ENCODE measurements at regions not wholly inside any gene's neighbourhood (a gene's known extent, or its start where the extent isn't known, plus 50 kb on each side); places are given as distances from the start of the nearest gene placed in this dataset.

DNA sequence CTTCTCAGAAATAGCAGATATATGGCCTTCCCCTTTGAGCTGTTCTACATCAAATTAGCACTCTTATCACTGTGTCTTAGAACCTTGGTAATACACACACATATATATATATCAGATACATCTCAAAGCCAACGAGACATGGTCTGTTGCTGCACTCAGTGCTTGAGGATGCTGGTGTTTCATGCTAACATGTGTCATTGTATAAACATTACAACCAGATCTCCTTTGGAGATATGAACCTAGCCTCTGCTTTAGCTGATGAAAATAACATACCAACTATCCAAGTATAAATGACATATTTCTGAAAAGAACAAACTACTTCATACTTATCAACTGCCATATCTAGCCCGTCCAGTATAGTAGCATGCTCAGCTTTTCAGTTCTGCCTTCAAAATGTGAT is 226.7 kb upstream of the HNRNPA3 start:
- H3K9me3 Mint-ChIP-seq: no peaks in the 10 kb centered on the region
- H3K27me3 Mint-ChIP-seq (ENCODE audit: low read depth): peaks cover 34% of the 10 kb centered on the region
- TF ChIP-seq, protein P1, sequence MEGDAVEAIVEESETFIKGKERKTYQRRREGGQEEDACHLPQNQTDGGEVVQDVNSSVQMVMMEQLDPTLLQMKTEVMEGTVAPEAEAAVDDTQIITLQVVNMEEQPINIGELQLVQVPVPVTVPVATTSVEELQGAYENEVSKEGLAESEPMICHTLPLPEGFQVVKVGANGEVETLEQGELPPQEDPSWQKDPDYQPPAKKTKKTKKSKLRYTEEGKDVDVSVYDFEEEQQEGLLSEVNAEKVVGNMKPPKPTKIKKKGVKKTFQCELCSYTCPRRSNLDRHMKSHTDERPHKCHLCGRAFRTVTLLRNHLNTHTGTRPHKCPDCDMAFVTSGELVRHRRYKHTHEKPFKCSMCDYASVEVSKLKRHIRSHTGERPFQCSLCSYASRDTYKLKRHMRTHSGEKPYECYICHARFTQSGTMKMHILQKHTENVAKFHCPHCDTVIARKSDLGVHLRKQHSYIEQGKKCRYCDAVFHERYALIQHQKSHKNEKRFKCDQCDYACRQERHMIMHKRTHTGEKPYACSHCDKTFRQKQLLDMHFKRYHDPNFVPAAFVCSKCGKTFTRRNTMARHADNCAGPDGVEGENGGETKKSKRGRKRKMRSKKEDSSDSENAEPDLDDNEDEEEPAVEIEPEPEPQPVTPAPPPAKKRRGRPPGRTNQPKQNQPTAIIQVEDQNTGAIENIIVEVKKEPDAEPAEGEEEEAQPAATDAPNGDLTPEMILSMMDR (conservative IDR thresholded peaks at IDR 0.05): no peak
- no peaks in the 10 kb centered on the region for H3K4me1 Mint-ChIP-seq
- DNase-seq (ENCODE audit: low read depth, low spot score): no peak
- H3K36me3 Mint-ChIP-seq (ENCODE audit: low read depth): no peaks in the 10 kb centered on the region
- H3K4me3 Mint-ChIP-seq: no peak overlapping the region
- no peak overlapping the region for H3K27ac Mint-ChIP-seq (ENCODE audit: unreplicated experiment)

DNA sequence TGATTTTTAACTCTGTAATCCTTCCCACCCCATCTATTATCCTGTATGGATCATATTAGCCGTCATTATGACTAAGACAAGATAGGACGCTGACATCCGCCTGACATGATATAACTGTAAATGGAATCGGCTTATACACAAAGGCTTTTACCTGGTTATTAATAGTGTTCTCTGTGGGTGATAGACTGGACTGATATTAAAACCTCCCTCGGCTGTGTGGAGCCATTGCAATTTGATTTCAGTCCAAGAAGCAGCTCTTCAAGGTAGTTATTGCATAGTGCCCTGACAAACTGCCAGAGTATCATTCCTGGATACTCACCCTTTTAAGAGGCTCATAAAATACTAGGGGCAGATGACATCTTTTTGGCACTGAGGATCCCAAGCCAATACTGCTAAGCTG is 226.1 kb upstream of the HNRNPA3 start:
- Mint-ChIP-seq H3K9me3 (peaks cover 3% of the 10 kb centered on the region), H3K4me1 (no peaks in the 10 kb centered on the region), H3K36me3 (ENCODE audit: low read depth) (no peaks in the 10 kb centered on the region), H3K27ac (ENCODE audit: unreplicated experiment) (no peak overlapping the region), H3K27me3 (ENCODE audit: low read depth) (peaks cover 36% of the 10 kb centered on the region), H3K4me3 (no peak overlapping the region)
- no peak for DNase-seq (ENCODE audit: low read depth, low spot score)
- TF ChIP-seq, protein P1 (conservative IDR thresholded peaks at IDR 0.05): no peak

DNA sequence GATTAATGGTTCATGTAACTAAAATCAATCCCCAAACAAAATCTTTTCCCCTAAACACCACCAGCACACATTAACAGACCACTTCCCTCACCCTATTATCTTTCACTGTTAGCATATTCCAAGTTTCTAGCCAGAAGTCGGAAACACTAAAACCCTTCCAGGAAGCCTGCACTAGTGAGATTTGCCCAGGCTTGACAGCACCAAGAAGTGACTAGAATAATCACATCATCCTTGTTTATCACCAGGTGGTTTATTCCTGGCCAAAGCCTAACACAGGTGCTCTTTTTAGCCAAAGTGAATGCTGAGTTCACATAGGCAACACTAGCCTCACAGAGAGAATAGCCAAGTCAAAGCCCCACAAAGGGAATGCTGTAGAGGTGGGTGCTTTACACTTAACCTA is 221.2 kb upstream of the HNRNPA3 start:
- Mint-ChIP-seq H3K9me3 (peaks cover 3% of the 10 kb centered on the region), H3K27me3 (ENCODE audit: low read depth) (peaks cover 11% of the 10 kb centered on the region), H3K36me3 (ENCODE audit: low read depth) (no peaks in the 10 kb centered on the region), H3K4me3 (no peak overlapping the region), H3K4me1 (no peaks in the 10 kb centered on the region), H3K27ac (ENCODE audit: unreplicated experiment) (no peak overlapping the region)
- no peak for DNase-seq (ENCODE audit: low read depth, low spot score)
- TF ChIP-seq, protein P1 (conservative IDR thresholded peaks at IDR 0.05): no peak

DNA sequence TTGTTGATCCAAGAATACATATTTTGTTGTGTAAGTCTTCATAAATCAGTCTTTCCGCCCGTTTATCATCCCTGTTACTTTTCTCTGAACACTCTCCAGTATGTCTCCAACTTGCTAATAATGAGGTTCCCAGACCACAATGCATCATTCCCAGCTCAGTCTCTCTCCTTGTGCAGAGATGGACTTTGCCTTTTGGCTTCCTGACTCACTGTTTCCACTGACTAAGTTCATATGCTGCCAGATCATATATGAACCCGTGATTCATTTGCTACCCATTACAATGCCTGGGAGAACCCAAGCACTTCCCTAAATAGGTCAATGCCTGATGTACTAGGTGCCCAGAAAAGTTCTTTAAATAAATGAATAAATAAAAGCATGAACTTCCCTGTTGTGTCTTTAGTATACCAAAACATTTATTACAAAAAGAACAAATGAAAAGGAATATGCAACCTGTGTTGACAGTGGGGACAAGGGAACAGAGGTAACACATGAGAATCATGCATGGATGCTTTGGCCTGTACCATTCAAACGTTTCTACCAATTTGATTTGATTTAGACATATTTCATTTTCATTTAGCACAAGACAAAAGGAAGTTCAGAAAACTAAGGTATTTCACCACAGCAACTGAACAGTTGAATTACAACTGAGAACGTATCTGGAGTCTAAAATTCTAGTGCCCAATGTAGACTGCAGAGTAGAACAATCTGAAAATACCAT is 215.4 kb upstream of the HNRNPA3 start:
- TF ChIP-seq, protein P1 (conservative IDR thresholded peaks at IDR 0.05): no peak
- Mint-ChIP-seq H3K36me3 (ENCODE audit: low read depth) (no peaks in the 10 kb centered on the region), H3K27ac (ENCODE audit: unreplicated experiment) (no peak overlapping the region), H3K9me3 (no peaks in the 10 kb centered on the region), H3K4me1 (no peaks in the 10 kb centered on the region), H3K4me3 (no peak overlapping the region), H3K27me3 (ENCODE audit: low read depth) (no peaks in the 10 kb centered on the region)
- no peak for DNase-seq (ENCODE audit: low read depth, low spot score)

DNA sequence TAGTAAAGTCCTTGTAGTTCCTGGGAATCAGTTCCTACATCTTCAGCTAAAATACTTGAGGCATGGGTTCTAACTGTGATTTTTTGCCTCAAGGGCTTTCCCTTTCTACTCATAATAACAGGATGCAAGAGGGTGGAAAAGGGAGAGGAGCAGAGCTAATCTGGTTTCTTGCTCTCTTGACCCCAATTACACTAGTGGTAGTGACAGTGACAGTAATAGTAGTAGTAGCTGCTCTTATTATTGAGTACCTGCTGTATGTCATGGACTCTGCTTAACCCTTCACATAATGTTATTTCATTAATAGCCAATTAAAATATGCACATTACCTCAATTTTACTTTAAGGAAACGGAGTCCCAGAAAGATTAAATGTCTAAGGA is 214.8 kb upstream of the HNRNPA3 start:
- Mint-ChIP-seq H3K27me3 (ENCODE audit: low read depth) (no peaks in the 10 kb centered on the region), H3K27ac (ENCODE audit: unreplicated experiment) (no peak overlapping the region), H3K36me3 (ENCODE audit: low read depth) (no peaks in the 10 kb centered on the region), H3K4me1 (no peaks in the 10 kb centered on the region), H3K9me3 (no peaks in the 10 kb centered on the region), H3K4me3 (no peak overlapping the region)
- TF ChIP-seq, protein P1 (conservative IDR thresholded peaks at IDR 0.05): no peak
- DNase-seq (ENCODE audit: low read depth, low spot score): no peak

All from neural crest cell (in vitro differentiated cells).